Endothelial cell (in vitro differentiated cells): ENCODE measurements at regions not wholly inside any gene's neighbourhood (a gene's known extent, or its start where the extent isn't known, plus 50 kb on each side); places are given as distances from the start of the nearest gene placed in this dataset.

Experiments used
- DNase-seq: peaks from one replicate; pipeline ENCODE4 v3.0.0; 2021; ENCODE audit warnings: low spot score
- H3K27ac Mint-ChIP-seq: one replicate; pipeline ENCODE4 v1.8.0; 2021; ENCODE audit warnings: mixed read lengths, inconsistent platforms; ENCODE audit not compliant: unreplicated experiment
- H3K27me3 Mint-ChIP-seq: one replicate; pipeline ENCODE4 v1.8.0; 2021; ENCODE audit warnings: mild to moderate bottlenecking, moderate library complexity, mixed read lengths, inconsistent platforms; ENCODE audit not compliant: unreplicated experiment
- H3K36me3 Mint-ChIP-seq: one replicate; pipeline ENCODE4 v1.8.0; 2021; ENCODE audit warnings: mild to moderate bottlenecking, low read depth, mixed read lengths, inconsistent platforms; ENCODE audit not compliant: unreplicated experiment
- H3K4me1 Mint-ChIP-seq: one replicate; pipeline ENCODE4 v1.8.0; 2021; ENCODE audit warnings: mild to moderate bottlenecking, mixed read lengths, inconsistent platforms; ENCODE audit not compliant: unreplicated experiment
- H3K4me3 Mint-ChIP-seq: one replicate; pipeline ENCODE4 v1.8.0; 2021; ENCODE audit warnings: mild to moderate bottlenecking, mixed read lengths, inconsistent platforms; ENCODE audit not compliant: unreplicated experiment
- H3K9me3 Mint-ChIP-seq: one replicate; pipeline ENCODE4 v1.8.0; 2021; ENCODE audit warnings: mixed read lengths, inconsistent platforms; ENCODE audit not compliant: unreplicated experiment
- TF ChIP-seq, protein P1 (sequence below): fragments of 200-600 bp; sonication (generic); IDR thresholded peaks from one replicate; pipeline ENCODE4 v1.5.0; 2021; ENCODE audit warnings: antibody characterized with exemption; ENCODE audit not compliant: unreplicated experiment

DNA sequence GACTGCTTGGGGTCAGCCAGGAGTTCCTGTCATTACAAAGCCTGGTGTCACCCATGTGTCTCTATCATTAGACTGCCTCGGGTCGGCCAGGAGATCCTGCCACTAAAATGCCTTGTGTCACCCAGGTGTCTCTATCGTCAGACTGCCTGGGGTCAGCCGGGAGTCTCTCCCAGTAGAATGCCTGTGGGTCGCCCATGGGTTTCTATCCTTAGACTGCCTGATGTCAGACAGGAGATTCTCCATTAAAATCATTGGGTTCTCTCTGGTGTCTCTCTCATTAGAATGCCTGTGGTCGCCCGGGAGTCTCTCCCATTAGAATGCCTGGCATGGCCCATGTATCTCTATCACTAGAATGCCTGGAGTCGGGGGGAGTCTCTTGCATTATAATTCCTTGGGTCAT, 2231.0 kb downstream of the TP53TG3F start:
- Mint-ChIP-seq H3K27ac (no peak overlapping the region), H3K4me3 (no peak overlapping the region), H3K9me3 (peaks cover 62% of the 10 kb centered on the region), H3K4me1 (no peaks in the 10 kb centered on the region), H3K36me3 (peaks cover 14% of the 10 kb centered on the region), H3K27me3 (peaks cover 6% of the 10 kb centered on the region)
- DNase-seq, result no peak
- TF ChIP-seq, protein P1, sequence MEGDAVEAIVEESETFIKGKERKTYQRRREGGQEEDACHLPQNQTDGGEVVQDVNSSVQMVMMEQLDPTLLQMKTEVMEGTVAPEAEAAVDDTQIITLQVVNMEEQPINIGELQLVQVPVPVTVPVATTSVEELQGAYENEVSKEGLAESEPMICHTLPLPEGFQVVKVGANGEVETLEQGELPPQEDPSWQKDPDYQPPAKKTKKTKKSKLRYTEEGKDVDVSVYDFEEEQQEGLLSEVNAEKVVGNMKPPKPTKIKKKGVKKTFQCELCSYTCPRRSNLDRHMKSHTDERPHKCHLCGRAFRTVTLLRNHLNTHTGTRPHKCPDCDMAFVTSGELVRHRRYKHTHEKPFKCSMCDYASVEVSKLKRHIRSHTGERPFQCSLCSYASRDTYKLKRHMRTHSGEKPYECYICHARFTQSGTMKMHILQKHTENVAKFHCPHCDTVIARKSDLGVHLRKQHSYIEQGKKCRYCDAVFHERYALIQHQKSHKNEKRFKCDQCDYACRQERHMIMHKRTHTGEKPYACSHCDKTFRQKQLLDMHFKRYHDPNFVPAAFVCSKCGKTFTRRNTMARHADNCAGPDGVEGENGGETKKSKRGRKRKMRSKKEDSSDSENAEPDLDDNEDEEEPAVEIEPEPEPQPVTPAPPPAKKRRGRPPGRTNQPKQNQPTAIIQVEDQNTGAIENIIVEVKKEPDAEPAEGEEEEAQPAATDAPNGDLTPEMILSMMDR, result no peak

DNA sequence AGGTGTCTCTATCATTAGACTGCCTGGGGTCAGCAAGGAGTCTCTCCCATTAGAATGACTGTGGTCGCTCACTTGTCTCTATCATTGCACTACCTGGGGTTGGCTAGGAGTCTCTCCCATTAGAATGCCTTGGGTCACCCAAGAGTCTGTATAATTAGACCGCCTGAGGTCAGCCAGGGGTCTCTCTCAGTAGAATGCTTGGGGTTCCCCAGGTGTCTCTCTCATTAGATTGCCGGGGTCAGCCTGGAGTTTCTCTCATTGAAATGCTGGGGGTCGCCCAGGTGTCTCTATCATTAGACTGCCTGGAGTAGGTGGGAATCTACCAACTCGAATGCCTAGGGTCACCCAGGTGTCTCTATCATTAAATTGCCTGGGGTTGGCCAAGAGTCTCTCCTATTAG, 2231.6 kb downstream of the TP53TG3F start:
- H3K4me1 Mint-ChIP-seq, result no peaks in the 10 kb centered on the region
- peaks cover 59% of the 10 kb centered on the region for H3K9me3 Mint-ChIP-seq
- TF ChIP-seq, protein P1, result no peak
- H3K36me3 Mint-ChIP-seq, result peaks cover 11% of the 10 kb centered on the region
- peaks cover 6% of the 10 kb centered on the region for H3K27me3 Mint-ChIP-seq
- DNase-seq, result no peak
- no peak overlapping the region for H3K4me3 Mint-ChIP-seq
- H3K27ac Mint-ChIP-seq, result no peak overlapping the region

DNA sequence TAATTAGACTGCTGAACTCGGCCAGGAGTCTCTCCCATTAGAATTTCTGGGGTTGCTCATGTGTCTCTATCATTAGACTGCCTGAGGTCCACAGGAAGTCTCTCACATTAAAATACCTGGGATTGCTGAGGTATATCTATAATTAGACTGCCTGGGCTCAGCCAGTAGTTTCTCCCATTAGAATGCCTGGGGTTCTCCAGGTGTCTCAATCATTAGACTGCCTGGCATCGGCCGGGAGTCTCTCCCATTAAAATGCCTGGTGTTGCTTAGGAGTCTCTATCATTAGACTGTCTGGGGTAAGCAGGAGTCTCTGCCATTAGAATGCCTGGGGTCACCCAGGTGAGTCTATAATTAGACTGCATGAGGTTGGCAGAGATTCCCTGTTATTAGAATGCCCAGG, 2233.4 kb downstream of the TP53TG3F start:
- no peak overlapping the region for H3K4me3 Mint-ChIP-seq
- H3K4me1 Mint-ChIP-seq, result no peaks in the 10 kb centered on the region
- H3K27ac Mint-ChIP-seq, result no peak overlapping the region
- peaks cover 6% of the 10 kb centered on the region for H3K27me3 Mint-ChIP-seq
- H3K9me3 Mint-ChIP-seq, result peaks cover 52% of the 10 kb centered on the region
- H3K36me3 Mint-ChIP-seq, result peaks cover 5% of the 10 kb centered on the region
- TF ChIP-seq, protein P1, result no peak
- DNase-seq, result no peak

DNA sequence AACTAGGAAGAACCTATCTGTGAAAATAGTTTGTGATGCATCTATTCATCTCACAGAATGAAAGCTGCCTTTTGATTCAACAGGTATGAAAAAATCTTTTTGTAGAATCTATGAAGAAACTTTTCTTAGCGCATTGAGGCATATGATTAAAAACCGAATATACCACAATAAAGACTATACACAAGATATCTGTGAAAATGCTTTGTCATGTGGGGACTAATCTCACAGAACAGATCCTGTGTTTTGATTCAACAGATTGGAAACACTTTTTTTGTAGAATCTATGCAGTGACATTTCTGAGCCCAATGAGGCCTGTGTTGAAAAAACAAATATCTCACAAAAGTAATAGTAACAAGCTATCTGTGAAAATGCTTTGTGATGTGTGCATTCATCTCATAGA, 2247.5 kb downstream of the TP53TG3F start:
- Mint-ChIP-seq H3K9me3 (peaks cover 11% of the 10 kb centered on the region), H3K27ac (no peak overlapping the region), H3K4me1 (no peaks in the 10 kb centered on the region), H3K36me3 (no peaks in the 10 kb centered on the region), H3K4me3 (no peak overlapping the region), H3K27me3 (peaks cover 7% of the 10 kb centered on the region)
- no peak for DNase-seq
- TF ChIP-seq, protein P1, result no peak

- H3K9me3 Mint-ChIP-seq, result peaks cover 17% of the 10 kb centered on the region
- H3K4me3 Mint-ChIP-seq, result no peak overlapping the region
- no peaks in the 10 kb centered on the region for H3K4me1 Mint-ChIP-seq
- peaks cover 8% of the 10 kb centered on the region for H3K36me3 Mint-ChIP-seq
- peaks cover 7% of the 10 kb centered on the region for H3K27me3 Mint-ChIP-seq
- H3K27ac Mint-ChIP-seq, result no peak overlapping the region
- TF ChIP-seq, protein P1, result no peak
- DNase-seq, result no peak
Measured at GRCh38 chr16:35711435-35711834, 2252.0 kb downstream of the TP53TG3F start.
